SHP77 (cell line): ENCODE measurements at regions not wholly inside any gene's neighbourhood (a gene's known extent, or its start where the extent isn't known, plus 50 kb on each side); places are given as distances from the start of the nearest gene placed in this dataset.

ENCODE experiments used
- DNase-seq, 2 experiments: peaks; one replicate each; lab custom pipeline; 2025; lab: John Stamatoyannopoulos, UW

GRCh38 chr3:34294240-34294639, 495.8 kb downstream of the PDCD6IP start:
- no peak for DNase-seq

DNA sequence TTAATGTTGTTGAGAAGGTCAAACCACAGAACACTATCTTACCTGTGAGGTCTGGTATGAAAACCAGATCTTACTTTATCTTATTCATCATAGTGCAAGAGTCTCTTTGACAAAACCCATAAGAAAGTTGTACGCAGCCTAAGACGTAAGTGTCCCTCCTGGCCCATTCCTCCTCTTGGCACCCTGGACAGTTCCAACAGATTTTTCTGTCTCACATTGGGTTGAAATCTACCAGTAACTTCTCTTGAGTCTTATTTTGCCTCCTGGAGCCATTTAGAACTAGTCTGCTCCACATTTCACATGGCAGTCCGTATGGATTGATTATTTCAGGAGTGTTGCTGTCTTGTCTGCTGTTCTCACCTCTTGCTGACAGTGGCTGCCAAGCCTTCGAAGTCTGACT, 498.4 kb downstream of the PDCD6IP start:
- no peak for DNase-seq

GRCh38 chr3:34298653-34299052, 500.2 kb downstream of the PDCD6IP start:
- DNase-seq, result no peak

DNA sequence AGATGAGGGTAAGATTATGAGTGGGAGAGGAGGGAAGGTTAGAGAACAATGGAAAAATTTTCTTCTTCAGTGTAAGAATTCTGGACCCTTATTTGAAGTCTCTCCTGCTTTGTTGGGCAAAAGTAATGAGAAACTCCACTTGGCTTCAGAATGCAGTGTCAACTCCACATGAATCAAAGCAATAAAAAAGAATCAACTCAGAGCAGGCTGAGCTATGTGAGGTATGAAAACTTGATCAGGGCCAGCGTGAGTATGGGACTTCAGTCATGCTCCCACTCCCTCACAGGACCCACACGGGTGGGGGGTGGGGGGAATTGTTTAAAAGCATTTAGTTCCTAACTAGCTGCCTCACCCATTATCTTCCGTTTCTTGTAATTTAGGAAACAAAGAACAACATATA, 502.2 kb downstream of the PDCD6IP start:
- no peak for DNase-seq

DNA sequence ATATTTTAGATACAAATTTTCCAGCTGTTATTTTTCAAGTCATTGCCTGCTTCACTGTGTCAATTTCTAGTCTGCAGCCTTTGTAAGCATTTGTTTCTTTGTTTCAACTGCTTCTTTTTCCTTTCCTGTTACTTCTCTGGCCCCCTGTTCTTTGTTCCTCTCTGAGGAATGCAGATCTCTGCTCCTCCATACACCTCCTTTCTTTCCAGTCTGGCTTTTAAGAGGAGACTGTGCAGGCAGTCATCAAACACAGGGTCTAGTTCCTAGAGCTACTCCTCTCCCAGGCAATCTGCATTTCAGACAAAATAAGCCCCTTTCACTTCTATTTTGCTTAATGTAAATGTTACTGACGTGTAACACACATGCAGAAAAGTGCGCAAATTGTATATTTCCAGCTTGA, 502.9 kb downstream of the PDCD6IP start:
- DNase-seq, result no peak

DNA sequence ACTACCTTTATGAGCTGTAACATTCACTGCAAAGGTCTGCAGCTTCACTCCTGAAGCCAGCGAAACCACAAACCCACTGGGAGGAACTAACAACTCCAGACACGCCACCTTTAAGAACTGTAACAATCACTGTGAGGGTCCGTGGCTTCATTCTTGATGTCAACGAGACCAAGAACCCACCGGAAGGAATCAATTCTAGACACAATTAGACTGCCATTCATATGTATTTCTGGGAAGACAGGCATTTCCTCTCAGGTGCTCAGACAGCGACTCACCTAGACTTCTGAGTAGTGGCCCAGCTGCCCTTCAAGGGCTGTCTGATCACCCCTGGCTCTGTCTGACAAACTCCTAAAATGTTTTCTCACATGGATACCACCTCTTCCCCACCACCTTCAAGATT, 506.8 kb downstream of the PDCD6IP start:
- DNase-seq, result no peak

GRCh38 chr3:34312684-34313083, 514.3 kb downstream of the PDCD6IP start:
- no peak for DNase-seq

- DNase-seq, result no peak
These were observed 521.5 kb downstream of the PDCD6IP start for GRCh38 chr3:34319881-34320280.

DNA sequence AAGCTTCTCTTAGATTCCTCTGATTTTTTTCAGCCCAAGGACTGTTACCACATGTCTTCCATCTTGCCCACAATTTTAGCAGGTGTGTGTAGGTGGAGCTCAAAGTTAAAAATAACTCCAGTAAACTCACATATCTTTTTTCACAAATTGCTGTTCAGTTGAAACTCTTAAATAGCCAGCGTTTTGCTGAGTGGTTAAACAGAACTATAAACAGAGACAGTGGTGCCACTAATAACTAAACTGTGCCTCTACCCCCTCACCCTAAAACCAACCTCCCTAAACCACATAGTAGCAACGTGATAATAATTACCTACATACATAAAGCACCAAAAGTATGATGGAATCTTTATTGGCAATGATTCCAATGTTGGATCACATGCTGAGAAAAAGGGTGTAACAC, 525.1 kb downstream of the PDCD6IP start:
- no peak for DNase-seq

DNA sequence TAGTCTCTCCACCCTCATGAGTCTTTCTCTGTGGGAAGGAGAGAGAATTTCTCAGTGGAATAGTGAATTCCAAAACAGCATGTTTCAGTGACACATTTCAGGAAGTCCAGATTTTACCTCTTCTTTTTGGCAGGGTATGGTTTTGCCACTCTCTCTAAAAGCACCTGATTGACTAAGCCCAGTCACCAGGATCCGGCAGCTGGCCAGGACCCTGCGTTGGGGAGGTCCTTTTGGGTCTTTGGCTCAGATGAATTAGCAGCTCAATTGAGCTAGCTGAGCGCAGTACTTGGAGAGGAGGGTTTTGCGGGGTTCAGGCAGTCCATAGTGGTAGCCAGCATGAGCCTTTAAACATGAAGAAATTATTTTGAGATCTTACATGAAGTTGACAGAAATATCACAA, 548.2 kb downstream of the PDCD6IP start:
- DNase-seq, result no peak

GRCh38 chr3:34351882-34352777, 553.7 kb downstream of the PDCD6IP start:
- DNase-seq, result no peak

DNA sequence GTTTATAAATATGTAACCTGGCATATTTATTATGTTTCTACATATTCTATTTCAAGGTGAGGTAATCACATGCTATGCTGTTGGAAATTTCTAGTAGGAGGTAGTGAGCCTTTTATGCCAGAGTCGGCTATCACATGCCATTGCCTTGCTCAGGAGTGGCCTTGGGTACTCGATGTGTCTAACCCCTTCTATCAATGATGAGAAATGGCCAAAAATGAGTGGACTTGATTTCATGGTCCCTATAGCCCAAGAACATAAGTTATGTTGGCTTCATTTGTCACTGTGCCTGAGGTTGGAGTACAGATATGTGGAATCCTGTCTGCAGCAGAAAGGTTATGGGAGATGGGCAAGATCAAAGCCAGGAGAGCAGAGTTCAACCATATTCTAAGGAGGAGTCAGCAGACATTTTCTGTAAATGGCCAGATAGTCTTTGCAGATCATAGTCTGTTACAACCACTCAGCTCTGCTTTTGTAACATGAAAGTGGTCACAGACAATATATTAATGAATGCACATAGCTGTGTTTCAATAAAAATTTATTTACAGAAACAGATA, 554.4 kb downstream of the PDCD6IP start:
- DNase-seq, result no peak

- DNase-seq, result peak; percentile 46 to 55
These were observed 559.0 kb downstream of the PDCD6IP start for GRCh38 chr3:34357461-34357860.

DNA sequence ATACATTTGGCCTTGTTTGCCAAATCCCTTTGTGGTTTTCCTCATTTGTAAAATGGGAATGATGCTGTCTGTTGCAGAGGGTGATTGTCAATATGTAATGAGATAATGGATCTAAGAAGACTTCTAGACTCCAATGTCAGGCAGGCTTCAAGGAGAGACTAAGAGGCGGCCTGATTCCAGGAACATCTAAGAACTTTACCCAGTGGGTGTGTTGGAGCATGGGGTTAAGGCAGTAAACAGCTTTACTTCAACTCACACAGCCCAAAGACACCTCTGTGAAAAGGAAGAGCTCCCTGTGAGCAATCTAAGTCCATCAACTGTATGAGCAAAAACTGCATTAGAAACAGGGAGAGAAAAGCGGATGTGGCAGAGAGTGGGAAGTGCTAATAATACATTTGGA, 560.6 kb downstream of the PDCD6IP start:
- no peak for DNase-seq

DNA sequence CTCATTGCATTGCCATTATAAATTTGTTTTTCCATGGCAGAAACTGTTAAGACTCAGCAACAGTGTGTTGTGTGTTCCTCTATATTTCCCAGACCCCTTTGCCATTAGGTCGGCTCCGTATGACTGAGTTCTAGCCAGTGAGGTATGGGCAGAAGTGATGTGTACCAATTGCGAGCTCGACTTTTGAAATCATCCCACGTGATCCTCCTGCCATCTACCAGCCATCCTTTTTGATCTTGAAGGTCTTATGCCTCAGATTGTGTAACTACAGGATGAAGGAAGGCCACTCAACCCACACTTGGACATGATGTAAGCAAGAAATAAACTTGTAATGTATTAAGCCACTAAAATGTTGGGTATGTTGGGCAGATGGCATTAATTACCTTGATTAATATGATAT, 562.3 kb downstream of the PDCD6IP start:
- no peak for DNase-seq

DNA sequence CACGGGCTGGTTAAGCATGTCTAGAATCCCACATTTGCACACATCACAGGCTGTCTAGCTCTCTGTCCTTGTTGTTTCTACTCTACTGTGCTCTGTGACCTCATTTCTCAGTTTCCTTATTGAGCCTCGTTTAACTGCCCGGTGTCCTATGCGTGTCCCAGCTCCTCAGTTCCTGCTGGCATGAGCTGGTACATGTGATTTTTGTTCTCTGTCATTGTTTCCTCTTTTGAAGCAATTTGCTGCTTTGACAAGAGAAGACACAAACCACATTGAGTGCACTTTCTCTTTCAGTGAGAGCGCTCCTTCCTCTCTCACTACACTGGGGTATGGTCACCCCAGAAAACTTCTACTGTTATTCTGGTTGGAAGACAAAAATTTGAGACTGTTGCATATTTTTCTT, 563.5 kb downstream of the PDCD6IP start:
- DNase-seq, result no peak

GRCh38 chr3:34362910-34363309, 564.5 kb downstream of the PDCD6IP start:
- DNase-seq, result no peak

- DNase-seq, result no peak
These were observed 565.5 kb downstream of the PDCD6IP start for GRCh38 chr3:34363881-34364280.

DNA sequence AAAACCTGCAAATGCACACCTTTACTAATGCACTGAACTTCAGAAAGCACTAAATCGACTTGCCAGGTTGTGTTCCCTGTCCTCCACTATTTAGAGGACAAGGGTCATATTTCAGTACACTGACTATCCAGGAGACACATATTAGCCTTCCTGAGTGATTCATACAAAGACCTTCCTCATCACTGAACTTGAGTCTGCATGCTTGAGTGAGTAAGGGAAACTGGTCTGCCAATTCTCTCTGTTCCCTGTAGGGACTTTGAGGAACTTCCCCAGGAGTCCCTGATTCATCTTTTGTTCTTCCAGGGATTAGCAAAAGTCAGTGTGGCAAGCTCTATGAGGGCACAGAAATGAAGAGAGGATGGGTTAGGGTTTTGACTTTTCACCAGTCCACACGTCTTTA, 565.9 kb downstream of the PDCD6IP start:
- no peak for DNase-seq

DNA sequence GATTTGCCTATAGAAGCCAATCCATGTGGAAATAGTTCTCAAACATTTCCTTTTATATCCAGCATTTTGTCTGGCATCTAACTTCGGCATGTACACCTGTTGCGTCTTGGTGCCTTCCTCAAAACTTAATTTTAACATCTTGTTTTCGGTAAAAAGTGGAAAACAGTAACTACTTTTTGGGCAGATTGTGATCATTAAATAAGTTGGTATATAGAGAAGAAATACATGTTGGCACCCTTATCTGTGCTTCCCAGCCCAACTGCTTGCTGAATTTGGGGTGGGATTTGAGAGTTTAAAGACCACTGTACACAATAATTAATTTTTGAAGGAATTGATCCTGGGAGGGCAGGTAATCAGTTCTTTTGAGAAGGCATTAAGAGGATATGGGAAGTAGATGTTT, 566.8 kb downstream of the PDCD6IP start:
- no peak for DNase-seq

DNA sequence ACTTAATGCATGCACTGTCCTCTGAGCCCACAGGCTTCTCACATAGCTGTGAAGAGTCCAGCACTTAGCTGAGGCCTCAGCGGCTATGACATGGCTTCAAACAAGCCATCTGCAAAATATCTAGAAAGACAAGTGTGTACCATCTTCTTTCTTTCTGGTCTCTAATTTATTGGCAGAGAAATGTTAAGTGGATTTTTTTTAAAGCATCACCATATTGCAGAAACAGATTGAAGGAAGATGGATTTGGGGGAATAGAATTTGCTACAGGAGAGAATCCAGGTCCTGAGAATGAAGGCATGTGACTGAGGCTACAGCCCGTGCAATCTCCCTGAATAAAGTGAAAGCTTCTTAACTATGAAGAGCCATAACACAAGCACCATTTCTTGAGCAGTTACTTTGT, 567.3 kb downstream of the PDCD6IP start:
- DNase-seq, result no peak

DNA sequence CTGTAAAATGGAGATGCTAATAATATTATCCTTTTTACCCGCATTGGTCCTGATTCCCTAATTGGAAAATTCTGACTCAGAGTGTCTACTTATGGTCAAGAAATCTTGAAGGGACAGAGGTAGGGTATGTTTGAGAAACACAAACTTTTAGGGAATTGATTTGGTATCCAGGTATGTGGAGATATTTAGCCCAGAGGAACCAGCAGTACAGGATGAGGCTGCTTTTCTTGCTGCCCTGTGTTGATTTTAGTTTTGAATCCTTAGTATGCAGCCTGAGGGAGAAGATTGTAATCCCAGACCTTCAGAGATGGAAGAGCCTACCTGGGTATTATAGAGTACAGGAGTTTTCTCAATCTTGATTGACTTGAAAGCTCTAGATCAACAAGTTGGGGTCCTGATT, 569.1 kb downstream of the PDCD6IP start:
- DNase-seq, result no peak

GRCh38 chr3:34374521-34374920, 576.1 kb downstream of the PDCD6IP start:
- DNase-seq, result no peak

DNA sequence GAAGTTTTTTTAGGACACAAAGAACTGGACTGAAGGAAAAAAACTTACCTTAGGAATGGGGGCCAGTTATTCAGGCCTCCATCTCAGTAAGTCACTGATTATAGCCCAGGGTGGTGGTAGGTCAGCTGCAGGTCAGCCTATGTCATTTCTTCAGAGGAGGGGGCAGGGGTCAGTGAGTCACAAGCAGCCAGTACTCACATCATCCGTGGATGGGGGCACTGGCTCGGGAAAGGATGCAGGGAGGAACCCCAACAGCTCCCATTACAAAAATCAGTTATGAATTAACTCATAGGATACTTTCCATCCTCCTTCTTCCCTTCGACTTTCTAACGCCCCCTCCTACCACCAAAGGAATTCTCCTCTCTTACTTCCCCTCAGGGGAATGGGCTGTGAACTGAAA, 578.3 kb downstream of the PDCD6IP start:
- DNase-seq, result no peak
